Muscle of back (tissue), 3 donors: ENCODE measurements at regions not wholly inside any gene's neighbourhood (a gene's known extent, or its start where the extent isn't known, plus 50 kb on each side); places are given as distances from the start of the nearest gene placed in this dataset.

Experiments
- DNase-seq, 3 donors: peaks; one replicate each; pipeline versions ENCODE4 v3.0.0 to v3.0.0-alpha.2; 2013

- peak in 1 of 3 donors; percentile 85 for DNase-seq
Measured at GRCh38 chr5:13567819-13568218, 376.7 kb downstream of the DNAH5 start.

GRCh38 chr5:13566871-13567339 lies 377.6 kb downstream of the DNAH5 start:
- DNase-seq, result peak in 1 of 3 donors; percentile 84

GRCh38 chr5:13558408-13558807 lies 386.1 kb downstream of the DNAH5 start:
- DNase-seq, result no peak

- peak in 1 of 3 donors; percentile 11 for DNase-seq
Measured at GRCh38 chr5:13553896-13554295, 390.6 kb downstream of the DNAH5 start.

GRCh38 chr5:13552361-13552760 lies 392.1 kb downstream of the DNAH5 start:
- no peak for DNase-seq

- no peak for DNase-seq
Measured at GRCh38 chr5:13551645-13552044, 392.8 kb downstream of the DNAH5 start.

GRCh38 chr5:13540168-13540750 lies 404.2 kb downstream of the DNAH5 start:
- DNase-seq, result no peak

GRCh38 chr5:13536933-13537332 lies 407.6 kb downstream of the DNAH5 start:
- no peak for DNase-seq

- no peak for DNase-seq
Measured at GRCh38 chr5:13533833-13534232, 410.7 kb downstream of the DNAH5 start.

- no peak for DNase-seq
Measured at GRCh38 chr5:13529300-13529699, 415.2 kb downstream of the DNAH5 start.

- no peak for DNase-seq
Measured at GRCh38 chr5:13524936-13525335, 419.6 kb downstream of the DNAH5 start.

GRCh38 chr5:13519131-13519530 lies 425.4 kb downstream of the DNAH5 start:
- DNase-seq, result no peak

- DNase-seq, result no peak
Measured at GRCh38 chr5:13516195-13516594, 428.3 kb downstream of the DNAH5 start.

- no peak for DNase-seq
Measured at GRCh38 chr5:13511442-13511841, 433.0 kb downstream of the DNAH5 start.

GRCh38 chr5:13510616-13511015 lies 433.9 kb downstream of the DNAH5 start:
- DNase-seq, result no peak

GRCh38 chr5:13508559-13508958 lies 435.9 kb downstream of the DNAH5 start:
- no peak for DNase-seq

- no peak for DNase-seq
Measured at GRCh38 chr5:13505326-13505725, 439.2 kb downstream of the DNAH5 start.

- DNase-seq, result no peak
Measured at GRCh38 chr5:13503017-13503416, 441.5 kb downstream of the DNAH5 start.

- DNase-seq, result no peak
Measured at GRCh38 chr5:13501176-13501575, 443.3 kb downstream of the DNAH5 start.

- no peak for DNase-seq
Measured at GRCh38 chr5:13498279-13498678, 446.2 kb downstream of the DNAH5 start.

GRCh38 chr5:13488254-13488931 lies 456.1 kb downstream of the DNAH5 start:
- DNase-seq, result no peak

GRCh38 chr5:13480834-13481233 lies 463.7 kb downstream of the DNAH5 start:
- no peak for DNase-seq

- DNase-seq, result peak; percentile 14 to 39 (median 26)
Measured at GRCh38 chr5:13478831-13479465, 465.5 kb downstream of the DNAH5 start.
